GM12875 (cell line): ENCODE measurements at regions not wholly inside any gene's neighbourhood (a gene's known extent, or its start where the extent isn't known, plus 50 kb on each side); places are given as distances from the start of the nearest gene placed in this dataset.

Source experiments
- H3K4me3 ChIP-seq: one replicate; pipeline ENCODE4 v1.5.1; 2011; ENCODE audit warnings: low read depth, low read length, control low read depth
- TF ChIP-seq, protein P1 (sequence below): IDR thresholded peaks from 2 replicates; pipeline ENCODE4 v1.5.1; 2011; ENCODE audit warnings: low read depth, mild to moderate bottlenecking, control low read depth, inconsistent platforms, low read length, moderate library complexity, borderline replicate concordance; ENCODE audit not compliant: insufficient read depth

DNA sequence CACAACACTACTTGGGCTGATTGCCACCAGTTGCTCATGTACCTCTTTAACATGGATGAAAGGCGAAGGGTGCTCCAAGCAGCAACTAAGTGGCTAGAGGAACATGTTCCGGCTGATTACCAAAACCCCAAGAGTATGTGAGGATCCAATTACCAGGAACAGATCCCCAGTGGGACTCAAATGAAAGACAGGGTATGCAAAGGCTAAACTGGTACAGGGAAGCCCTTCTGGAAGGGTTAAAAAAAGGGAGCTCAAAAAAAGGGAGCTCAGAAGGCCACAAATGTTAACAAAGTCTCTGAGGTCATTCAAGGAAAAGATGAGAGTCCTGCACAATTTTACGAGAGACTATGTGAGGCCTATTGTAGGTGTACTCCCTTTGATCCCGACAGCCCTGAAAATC lies 604.7 kb downstream of the UQCRFS1 start:
- TF ChIP-seq, protein P1, sequence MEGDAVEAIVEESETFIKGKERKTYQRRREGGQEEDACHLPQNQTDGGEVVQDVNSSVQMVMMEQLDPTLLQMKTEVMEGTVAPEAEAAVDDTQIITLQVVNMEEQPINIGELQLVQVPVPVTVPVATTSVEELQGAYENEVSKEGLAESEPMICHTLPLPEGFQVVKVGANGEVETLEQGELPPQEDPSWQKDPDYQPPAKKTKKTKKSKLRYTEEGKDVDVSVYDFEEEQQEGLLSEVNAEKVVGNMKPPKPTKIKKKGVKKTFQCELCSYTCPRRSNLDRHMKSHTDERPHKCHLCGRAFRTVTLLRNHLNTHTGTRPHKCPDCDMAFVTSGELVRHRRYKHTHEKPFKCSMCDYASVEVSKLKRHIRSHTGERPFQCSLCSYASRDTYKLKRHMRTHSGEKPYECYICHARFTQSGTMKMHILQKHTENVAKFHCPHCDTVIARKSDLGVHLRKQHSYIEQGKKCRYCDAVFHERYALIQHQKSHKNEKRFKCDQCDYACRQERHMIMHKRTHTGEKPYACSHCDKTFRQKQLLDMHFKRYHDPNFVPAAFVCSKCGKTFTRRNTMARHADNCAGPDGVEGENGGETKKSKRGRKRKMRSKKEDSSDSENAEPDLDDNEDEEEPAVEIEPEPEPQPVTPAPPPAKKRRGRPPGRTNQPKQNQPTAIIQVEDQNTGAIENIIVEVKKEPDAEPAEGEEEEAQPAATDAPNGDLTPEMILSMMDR: no peak
- no peak overlapping the region for H3K4me3 ChIP-seq

DNA sequence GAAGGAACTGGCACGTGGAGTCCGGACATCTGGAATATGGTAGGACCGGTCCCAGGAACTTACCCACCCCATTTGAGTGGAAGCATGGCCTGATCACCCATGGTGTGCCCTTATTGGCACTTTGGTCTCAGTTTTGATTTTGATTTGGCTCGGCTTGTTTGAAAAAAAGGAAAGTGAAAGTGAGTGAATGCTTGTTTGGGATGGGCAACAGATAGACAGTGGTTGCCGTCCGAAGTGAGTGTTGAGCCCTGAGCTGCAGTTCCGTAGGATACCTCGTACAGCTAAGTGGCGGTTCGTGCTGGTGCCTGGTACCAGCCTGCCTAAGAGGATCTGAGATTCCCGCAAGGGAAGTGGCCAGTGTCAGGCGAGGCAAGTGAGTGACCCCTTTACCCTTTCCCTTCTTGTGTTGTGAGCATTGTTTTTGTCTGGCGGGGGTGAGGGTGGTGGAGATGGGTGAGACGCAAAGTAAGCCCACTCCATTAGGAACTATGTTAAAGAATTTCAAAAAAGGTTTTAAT lies 605.8 kb downstream of the UQCRFS1 start:
- no peak overlapping the region for H3K4me3 ChIP-seq
- TF ChIP-seq, protein P1: no peak

DNA sequence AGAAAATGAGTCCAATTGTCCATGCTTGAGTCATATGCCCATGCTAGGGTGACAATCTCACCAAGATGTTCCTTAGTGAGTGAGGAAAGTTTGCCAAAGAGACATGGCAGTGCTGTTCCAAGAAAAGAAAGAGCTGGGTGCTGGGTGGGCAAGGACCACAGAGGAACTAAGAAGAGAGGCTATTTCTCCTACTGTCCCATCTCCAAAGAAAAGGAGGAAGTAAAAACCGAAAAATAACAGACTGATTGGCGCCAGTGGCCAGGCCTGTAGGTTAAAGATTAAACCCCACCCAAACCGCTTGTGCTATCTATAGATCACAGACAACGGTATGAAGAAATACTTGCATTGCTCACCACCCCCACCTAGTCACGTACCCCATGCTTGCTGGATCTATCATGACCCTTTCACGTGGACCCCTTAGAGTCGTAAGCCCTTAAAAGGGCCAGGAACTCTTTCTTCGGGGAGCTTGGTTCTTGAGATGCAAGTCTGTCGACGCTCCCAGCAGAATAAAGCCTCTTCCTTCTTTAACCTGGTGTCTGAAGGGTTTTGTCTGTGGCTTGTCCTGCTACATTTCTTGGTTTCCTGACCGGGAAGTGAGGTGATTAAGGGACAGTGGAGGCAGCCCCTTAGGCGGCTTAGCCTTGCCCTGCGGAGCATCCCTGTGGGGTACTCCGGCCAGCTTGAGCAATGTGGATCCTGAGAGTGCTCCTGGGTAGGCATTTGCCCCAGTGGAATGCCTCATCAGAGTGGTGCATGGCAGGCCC lies 606.5 kb downstream of the UQCRFS1 start:
- H3K4me3 ChIP-seq: no peak overlapping the region
- TF ChIP-seq, protein P1: no peak

DNA sequence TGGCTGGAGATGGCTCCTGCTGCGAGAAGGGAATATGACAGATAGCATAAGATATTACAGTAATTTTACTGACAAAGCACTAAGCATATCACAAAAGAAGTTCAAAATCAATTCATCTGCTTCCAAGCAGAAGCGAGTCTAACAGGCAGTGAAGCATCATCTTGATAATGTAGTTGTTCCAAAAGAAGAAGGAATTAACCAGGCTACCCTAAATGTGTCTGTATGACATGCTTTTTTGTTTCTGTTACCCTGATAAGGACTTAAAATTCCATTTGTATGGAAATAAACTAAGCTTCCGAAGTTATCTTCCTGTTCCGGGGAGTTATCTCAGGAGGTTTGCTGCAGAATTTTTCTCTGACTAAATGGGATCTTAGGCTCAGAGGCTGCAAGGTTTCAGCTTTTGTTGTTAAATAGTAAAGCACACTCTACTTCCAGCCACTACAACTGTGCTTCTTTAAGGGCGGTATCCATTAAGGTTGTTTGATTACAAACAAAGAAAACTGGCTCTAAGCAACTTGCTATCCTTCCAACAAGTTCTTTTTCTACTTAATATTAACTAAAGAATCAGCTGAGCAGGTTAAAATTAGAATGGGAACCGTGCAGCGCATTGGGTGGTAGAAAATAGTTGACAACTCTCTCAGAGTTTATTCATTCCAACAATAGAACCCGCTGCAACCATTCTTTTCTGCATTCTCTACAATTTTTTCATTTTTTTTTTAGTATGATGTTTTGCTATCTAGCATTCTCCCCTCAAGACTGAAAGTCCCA lies 607.3 kb downstream of the UQCRFS1 start:
- TF ChIP-seq, protein P1: no peak
- no peak overlapping the region for H3K4me3 ChIP-seq

GRCh38 chr19:28603453-28603852 lies 609.5 kb downstream of the UQCRFS1 start:
- TF ChIP-seq, protein P1: no peak
- H3K4me3 ChIP-seq: no peak overlapping the region

DNA sequence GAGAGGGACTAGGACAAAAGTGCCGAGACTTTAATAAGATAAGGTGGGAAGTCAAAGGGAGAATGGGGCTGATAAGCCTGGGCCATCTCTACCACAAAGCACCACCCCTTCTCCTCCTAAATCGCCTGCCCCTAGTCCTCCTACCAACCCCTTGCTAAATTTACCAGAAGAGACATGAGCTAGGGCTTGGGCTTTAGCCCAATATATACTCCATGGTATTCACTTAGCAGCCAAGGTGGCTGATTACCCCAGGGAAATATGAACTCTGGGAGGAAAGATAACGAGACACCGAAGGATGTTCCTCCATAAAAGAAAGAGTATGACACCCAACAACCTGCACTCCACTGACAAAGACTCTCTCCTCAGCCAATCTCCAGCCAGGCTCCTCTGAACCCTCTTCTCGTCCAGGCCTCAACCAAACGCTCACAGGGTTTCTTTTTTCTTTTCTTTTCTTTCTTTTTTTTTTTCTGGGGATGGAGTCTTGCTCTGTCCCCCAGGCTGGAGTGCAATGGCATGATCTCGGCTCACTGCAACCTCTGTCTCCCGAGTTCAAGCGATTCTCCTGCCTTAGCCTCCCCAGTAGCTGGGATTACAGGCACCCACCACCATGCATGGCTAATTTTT lies 610.2 kb downstream of the UQCRFS1 start:
- H3K4me3 ChIP-seq: no peak overlapping the region
- TF ChIP-seq, protein P1: no peak
